Suppressor macrophage treated with lipopolysaccharide for 1 hour (primary cell): ENCODE measurements at regions not wholly inside any gene's neighbourhood (a gene's known extent, or its start where the extent isn't known, plus 50 kb on each side); places are given as distances from the start of the nearest gene placed in this dataset.

Source experiments
- DNase-seq, 3 donors: peaks; one replicate each; pipeline ENCODE4 v3.0.0-alpha.2; 2020 to 2022

GRCh38 chr14:65357689-65358088 lies 54.8 kb upstream of the FUT8 start:
- no peak for DNase-seq

DNA sequence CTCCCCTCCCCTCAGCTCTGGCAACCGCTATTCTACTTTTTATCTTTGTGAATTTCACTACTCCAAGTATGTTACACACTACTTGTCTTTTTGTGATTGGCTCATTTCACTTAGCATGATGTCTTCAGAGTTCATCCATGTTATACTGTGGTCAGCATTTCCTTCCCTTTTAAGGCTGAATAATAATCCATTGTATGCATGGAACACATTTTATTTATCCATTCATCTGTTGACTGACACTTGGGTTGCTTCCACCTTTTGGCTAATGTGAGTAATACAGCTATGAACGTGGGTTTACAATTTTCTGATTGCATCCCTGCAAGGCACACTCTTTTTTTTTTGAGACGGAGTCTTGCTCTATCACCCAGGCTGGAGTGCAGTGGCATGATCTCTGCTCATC lies 53.0 kb upstream of the FUT8 start:
- DNase-seq = peak; percentile 21 to 46 (median 36)

DNA sequence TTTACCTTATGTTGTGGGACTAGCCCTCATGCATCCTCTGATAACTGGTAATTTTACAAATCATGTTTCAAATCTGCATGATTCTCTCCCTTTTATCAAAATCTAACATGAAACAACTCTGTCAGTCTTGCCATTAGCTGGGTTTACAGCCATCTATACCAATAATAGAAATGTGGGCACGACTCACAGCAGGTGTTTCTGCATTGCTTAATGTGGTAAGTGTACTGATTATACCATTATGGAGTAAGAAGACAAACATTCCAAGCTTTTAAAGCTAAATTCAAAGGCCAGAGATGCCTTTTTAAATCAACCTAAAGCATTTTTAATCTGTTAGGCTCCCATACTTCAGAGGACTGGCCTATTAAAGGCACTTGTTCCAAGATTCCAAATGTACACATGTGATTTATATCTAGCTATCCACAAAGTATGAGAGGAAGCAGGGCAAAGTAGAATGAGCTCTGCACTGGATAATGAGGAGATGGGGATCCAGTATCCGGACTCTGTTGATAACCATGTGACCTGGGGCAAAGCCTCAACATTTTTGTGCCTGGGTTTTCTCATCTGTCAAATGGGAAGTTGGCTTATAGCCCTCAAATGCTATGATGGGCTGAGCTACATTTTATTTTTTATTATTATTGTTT lies 52.3 kb upstream of the FUT8 start:
- no peak for DNase-seq

- no peak for DNase-seq
These were observed 50.6 kb upstream of the FUT8 start for GRCh38 chr14:65361920-65362319.
